ENCODE measurements at regions not wholly inside any gene's neighbourhood (a gene's known extent, or its start where the extent isn't known, plus 50 kb on each side); places are given as distances from the start of the nearest gene placed in this dataset.
A peak's percentile ranks its signal among the peaks of the same experiment; 100 is the strongest.
"Not testable (repeated sequence)": the region's sequence is repeated elsewhere in the genome, so short reads cannot be mapped to it uniquely, and the experiment has no call there.

- Histone ChIP-seq H3K9me3 (ENCODE audit: control insufficient read depth, low read depth, low read length) (no peaks in the 10 kb centered on the region), H4K8ac (replicated peaks; ENCODE audit: insufficient read length, low read depth, low read length) (no peak overlapping the region), H3K9ac (ENCODE audit: extremely low read depth, insufficient read length, low read length) (no peak overlapping the region), H3K56ac (ENCODE audit: insufficient read length, low read depth, low read length) (no peak overlapping the region), H2AFZ (ENCODE audit: low read length) (no peak overlapping the region), H3K79me1 (ENCODE audit: insufficient read depth, low read depth, low read length, poor library complexity, severe bottlenecking) (no peaks in the 10 kb centered on the region), H2BK15ac (ENCODE audit: low read depth, low read length) (no peak overlapping the region), H2BK12ac (ENCODE audit: insufficient read length, low read depth, low read length) (no peak overlapping the region), H3K23me2 (ENCODE audit: insufficient read length, low read depth, low read length, poor library complexity, severe bottlenecking) (no peaks in the 10 kb centered on the region), H2BK20ac (ENCODE audit: low read depth, low read length, poor library complexity, severe bottlenecking) (no peak overlapping the region), H4K20me1 (ENCODE audit: control insufficient read depth, insufficient read depth, insufficient read length) (no peaks in the 10 kb centered on the region), H3K4me2 (ENCODE audit: insufficient read depth, insufficient read length, low read length) (no peak overlapping the region), H3K18ac (ENCODE audit: insufficient read length, low read depth, low read length) (no peak overlapping the region), H3K27ac (ENCODE audit: insufficient read length, low read depth, low read length) (no peak overlapping the region), H3K4me1 (ENCODE audit: insufficient read depth, low read length) (no peaks in the 10 kb centered on the region), H4K5ac (ENCODE audit: insufficient read length, low read depth, low read length) (no peak overlapping the region), H4K91ac (ENCODE audit: insufficient read length, low read depth, low read length) (no peak overlapping the region), H3K23ac (ENCODE audit: insufficient read length, low read depth, low read length) (no peak overlapping the region), H3T11ph (ENCODE audit: low read length) (no peak overlapping the region), H2BK120ac (ENCODE audit: low read depth, low read length, poor library complexity, severe bottlenecking) (no peak overlapping the region), H3K14ac (ENCODE audit: insufficient read depth, low read length) (no peak overlapping the region), H3K27me3 (ENCODE audit: insufficient read depth, low read length) (no peaks in the 10 kb centered on the region), H2AK5ac (ENCODE audit: insufficient read length, low read length) (no peak overlapping the region), H3K79me2 (ENCODE audit: insufficient read depth, low read length) (no peaks in the 10 kb centered on the region), H2BK5ac (ENCODE audit: insufficient read length, low read length) (no peak overlapping the region), H3K4ac (ENCODE audit: low read depth, low read length) (no peak overlapping the region)
- no peak overlapping the region for H3K4me3 Mint-ChIP-seq
- H3K27me3 Mint-ChIP-seq (ENCODE audit: low read depth): peaks cover 7% of the 10 kb centered on the region; the same call in 1 of the 2 replicates
- no peak overlapping the region for H3K27ac Mint-ChIP-seq
- peaks cover 0 to 2% of the 10 kb centered on the region in 2 experiments; a peak in 2 of 5 replicates for H3K9me3 Mint-ChIP-seq
- whole genome bisulfite sequencing (ENCODE audit: extremely low coverage, insufficient read length, low lambda C conversion rate): no CpG with 5 or more reads among the region's 3 CpGs
- no peaks in the 10 kb centered on the region; a peak in 1 of 7 replicates for H3K36me3 Mint-ChIP-seq (ENCODE audit: insufficient read depth in 1 of 3, low read depth in 3 of 3)
- H3K4me1 Mint-ChIP-seq: peaks cover 18% of the 10 kb centered on the region in 2 experiments
- no peak for DNase-seq
- no peak for TF ChIP-seq CTCF (conservative IDR thresholded peaks at IDR 0.05)
Observed at GRCh38 chr15:67931861-67932260, 92.0 kb upstream of the RNU6-1 start.

- not testable (repeated sequence) for H4K5ac ChIP-seq (ENCODE audit: insufficient read length, low read depth, low read length); H3K4ac ChIP-seq (ENCODE audit: low read depth, low read length); H2BK5ac ChIP-seq (ENCODE audit: insufficient read length, low read length); H4K8ac ChIP-seq (replicated peaks; ENCODE audit: insufficient read length, low read depth, low read length); H3K4me3 Mint-ChIP-seq; H2BK120ac ChIP-seq (ENCODE audit: low read depth, low read length, poor library complexity, severe bottlenecking); H3K4me1 ChIP-seq (ENCODE audit: insufficient read depth, low read length); H3K4me2 ChIP-seq (ENCODE audit: insufficient read depth, insufficient read length, low read length); H2BK20ac ChIP-seq (ENCODE audit: low read depth, low read length, poor library complexity, severe bottlenecking); H3K27ac ChIP-seq (ENCODE audit: insufficient read length, low read depth, low read length); H3K27me3 Mint-ChIP-seq (ENCODE audit: low read depth); H3K36me3 Mint-ChIP-seq (ENCODE audit: insufficient read depth in 1 of 3, low read depth in 3 of 3); H3K79me2 ChIP-seq (ENCODE audit: insufficient read depth, low read length); H3K9me3 ChIP-seq (ENCODE audit: control insufficient read depth, low read depth, low read length); H3K56ac ChIP-seq (ENCODE audit: insufficient read length, low read depth, low read length); H2BK12ac ChIP-seq (ENCODE audit: insufficient read length, low read depth, low read length); H4K20me1 ChIP-seq (ENCODE audit: control insufficient read depth, insufficient read depth, insufficient read length); H2AFZ ChIP-seq (ENCODE audit: low read length); H3K27me3 ChIP-seq (ENCODE audit: insufficient read depth, low read length); H3K9ac ChIP-seq (ENCODE audit: extremely low read depth, insufficient read length, low read length); H3K9me3 Mint-ChIP-seq; H4K91ac ChIP-seq (ENCODE audit: insufficient read length, low read depth, low read length); DNase-seq; H2AK5ac ChIP-seq (ENCODE audit: insufficient read length, low read length); H3K23me2 ChIP-seq (ENCODE audit: insufficient read length, low read depth, low read length, poor library complexity, severe bottlenecking); H3K14ac ChIP-seq (ENCODE audit: insufficient read depth, low read length); H3T11ph ChIP-seq (ENCODE audit: low read length); H3K23ac ChIP-seq (ENCODE audit: insufficient read length, low read depth, low read length); H2BK15ac ChIP-seq (ENCODE audit: low read depth, low read length); H3K18ac ChIP-seq (ENCODE audit: insufficient read length, low read depth, low read length); H3K79me1 ChIP-seq (ENCODE audit: insufficient read depth, low read depth, low read length, poor library complexity, severe bottlenecking)
- WGBS (ENCODE audit: extremely low coverage, insufficient read length, low lambda C conversion rate): no CpG with 5 or more reads among the region's 3 CpGs
- Mint-ChIP-seq H3K27ac (0 out of 7 replicates have a peak overlapping the region, but pooled peaks of 1 of the 3 experiments have one; percentile 29), H3K4me1 (peaks cover 13 to 19% of the 10 kb centered on the region in 2 experiments)
Observed at GRCh38 chr15:67934126-67934525, 94.3 kb upstream of the RNU6-1 start.
